Osteocyte (in vitro differentiated cells): ENCODE measurements at regions not wholly inside any gene's neighbourhood (a gene's known extent, or its start where the extent isn't known, plus 50 kb on each side); places are given as distances from the start of the nearest gene placed in this dataset.

ENCODE experiments used
- DNase-seq: peaks from one replicate; pipeline ENCODE4 v3.0.0; 2021; ENCODE audit warnings: mixed read lengths; ENCODE audit not compliant: unreplicated experiment; ENCODE audit errors: extremely low spot score
- H3K27ac Mint-ChIP-seq: one replicate; pipeline ENCODE4 v1.8.0; 2021; ENCODE audit warnings: mild to moderate bottlenecking, mixed read lengths; ENCODE audit not compliant: unreplicated experiment
- H3K27me3 Mint-ChIP-seq: one replicate; pipeline ENCODE4 v1.8.0; 2021; ENCODE audit warnings: mixed read lengths; ENCODE audit not compliant: unreplicated experiment
- H3K36me3 Mint-ChIP-seq: one replicate; pipeline ENCODE4 v1.8.0; 2021; ENCODE audit warnings: mixed read lengths; ENCODE audit not compliant: unreplicated experiment
- H3K4me1 Mint-ChIP-seq: one replicate; pipeline ENCODE4 v1.8.0; 2021; ENCODE audit warnings: mixed read lengths; ENCODE audit not compliant: unreplicated experiment
- H3K4me3 Mint-ChIP-seq: one replicate; pipeline ENCODE4 v1.8.0; 2021; ENCODE audit warnings: mild to moderate bottlenecking, moderate library complexity, mixed read lengths; ENCODE audit not compliant: unreplicated experiment
- H3K9me3 Mint-ChIP-seq: one replicate; pipeline ENCODE4 v1.8.0; 2021; ENCODE audit warnings: mixed read lengths; ENCODE audit not compliant: unreplicated experiment
- TF ChIP-seq, protein P1 (sequence below): fragments of 200-600 bp; sonication (generic); IDR thresholded peaks from 2 replicates; pipeline ENCODE4 v1.5.0; 2021; ENCODE audit warnings: antibody characterized with exemption, mild to moderate bottlenecking, moderate library complexity

DNA sequence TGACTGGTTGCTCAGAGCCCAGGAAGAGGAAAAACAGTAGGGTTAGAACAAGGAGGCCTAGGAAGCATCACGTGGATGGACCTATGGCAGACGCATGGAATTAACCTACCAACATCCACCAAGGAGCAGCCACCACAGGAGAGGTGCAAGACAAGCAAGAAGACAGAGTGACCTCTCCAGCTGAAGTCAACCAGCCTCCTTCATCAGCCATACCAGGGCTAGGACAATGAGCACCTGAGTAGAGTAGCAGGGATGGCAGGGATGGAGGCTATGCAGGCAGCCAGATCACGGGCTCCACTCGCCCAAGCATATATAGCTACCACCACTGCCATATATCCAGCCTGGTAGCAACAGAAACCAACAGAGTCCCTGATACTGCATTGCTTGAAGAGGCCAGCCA, 202.1 kb upstream of the B3GAT1 start:
- H3K27ac Mint-ChIP-seq = no peak overlapping the region
- H3K27me3 Mint-ChIP-seq = peaks cover 4% of the 10 kb centered on the region
- H3K9me3 Mint-ChIP-seq = peaks cover 4% of the 10 kb centered on the region
- H3K4me3 Mint-ChIP-seq = no peak overlapping the region
- no peaks in the 10 kb centered on the region for H3K4me1 Mint-ChIP-seq
- H3K36me3 Mint-ChIP-seq = no peaks in the 10 kb centered on the region
- TF ChIP-seq, protein P1, sequence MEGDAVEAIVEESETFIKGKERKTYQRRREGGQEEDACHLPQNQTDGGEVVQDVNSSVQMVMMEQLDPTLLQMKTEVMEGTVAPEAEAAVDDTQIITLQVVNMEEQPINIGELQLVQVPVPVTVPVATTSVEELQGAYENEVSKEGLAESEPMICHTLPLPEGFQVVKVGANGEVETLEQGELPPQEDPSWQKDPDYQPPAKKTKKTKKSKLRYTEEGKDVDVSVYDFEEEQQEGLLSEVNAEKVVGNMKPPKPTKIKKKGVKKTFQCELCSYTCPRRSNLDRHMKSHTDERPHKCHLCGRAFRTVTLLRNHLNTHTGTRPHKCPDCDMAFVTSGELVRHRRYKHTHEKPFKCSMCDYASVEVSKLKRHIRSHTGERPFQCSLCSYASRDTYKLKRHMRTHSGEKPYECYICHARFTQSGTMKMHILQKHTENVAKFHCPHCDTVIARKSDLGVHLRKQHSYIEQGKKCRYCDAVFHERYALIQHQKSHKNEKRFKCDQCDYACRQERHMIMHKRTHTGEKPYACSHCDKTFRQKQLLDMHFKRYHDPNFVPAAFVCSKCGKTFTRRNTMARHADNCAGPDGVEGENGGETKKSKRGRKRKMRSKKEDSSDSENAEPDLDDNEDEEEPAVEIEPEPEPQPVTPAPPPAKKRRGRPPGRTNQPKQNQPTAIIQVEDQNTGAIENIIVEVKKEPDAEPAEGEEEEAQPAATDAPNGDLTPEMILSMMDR = no peak
- peak; percentile 62 for DNase-seq

DNA sequence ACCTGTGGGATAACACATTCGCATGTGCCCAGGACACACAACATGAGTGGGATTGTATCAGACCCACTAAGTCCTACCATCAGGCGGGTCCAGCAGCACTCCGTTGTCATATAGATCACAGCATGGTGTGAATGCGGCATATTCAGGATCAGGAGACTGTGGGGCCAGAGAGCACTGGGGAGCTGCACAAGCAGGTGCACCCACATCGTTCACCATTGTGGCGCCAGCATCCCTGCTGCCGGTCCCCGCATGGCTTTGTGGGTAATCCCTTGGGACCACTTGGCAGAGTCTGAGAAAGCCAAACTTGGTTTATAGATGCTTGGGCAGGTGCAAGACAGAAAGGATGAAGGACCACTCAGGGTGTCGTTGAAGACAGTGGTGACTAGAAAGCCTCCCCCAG, 201.6 kb upstream of the B3GAT1 start:
- Mint-ChIP-seq H3K4me3 (no peak overlapping the region), H3K27ac (no peak overlapping the region), H3K4me1 (no peaks in the 10 kb centered on the region), H3K9me3 (peaks cover 4% of the 10 kb centered on the region), H3K36me3 (no peaks in the 10 kb centered on the region), H3K27me3 (peaks cover 5% of the 10 kb centered on the region)
- DNase-seq = peak; percentile 77
- TF ChIP-seq, protein P1 = no peak

DNA sequence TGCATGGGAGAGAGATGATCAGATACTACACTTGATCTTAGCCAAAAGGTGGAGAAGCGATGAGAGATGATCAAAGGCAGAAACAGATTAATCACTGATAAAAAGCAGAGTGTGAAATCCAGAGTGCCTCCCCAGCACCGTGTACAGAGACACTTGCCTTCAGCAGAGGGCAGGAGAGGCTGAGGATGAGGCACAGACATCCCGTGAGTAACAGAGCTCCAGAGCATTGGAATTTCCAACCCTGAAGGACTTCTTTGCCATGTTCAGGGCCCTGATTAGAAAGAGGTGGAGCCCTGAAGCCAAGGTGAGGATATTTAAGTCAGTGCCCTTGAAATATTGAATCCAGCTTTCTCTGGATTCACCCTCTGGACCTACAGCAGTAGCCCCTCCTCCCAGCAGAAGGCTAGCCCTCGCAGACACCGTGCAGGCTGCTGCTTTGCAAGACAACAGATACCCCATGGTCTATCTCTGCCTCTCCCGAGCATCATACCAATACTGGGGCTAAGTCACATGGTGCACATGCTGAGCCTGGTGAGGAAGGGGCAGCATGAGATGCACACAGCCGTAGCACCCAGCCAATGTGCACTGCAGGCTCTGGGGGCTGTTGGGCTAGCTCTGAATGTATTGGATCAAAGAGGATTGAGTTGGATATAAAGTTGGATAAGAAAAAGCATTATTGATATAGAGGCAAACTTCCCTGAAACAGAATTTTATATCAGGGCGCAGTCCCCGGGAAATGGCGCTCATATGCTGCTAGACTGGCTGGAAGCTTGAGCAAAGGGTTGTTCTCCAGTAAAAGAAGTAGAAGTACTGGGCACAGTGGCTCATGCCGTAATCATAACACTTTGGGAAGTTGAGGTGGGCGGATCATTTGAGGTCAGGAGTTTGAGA, 200.3 kb upstream of the B3GAT1 start:
- H3K4me1 Mint-ChIP-seq = no peaks in the 10 kb centered on the region
- no peaks in the 10 kb centered on the region for H3K36me3 Mint-ChIP-seq
- DNase-seq = peak; percentile 57
- no peak overlapping the region for H3K4me3 Mint-ChIP-seq
- no peak overlapping the region for H3K27ac Mint-ChIP-seq
- peaks cover 5% of the 10 kb centered on the region for H3K27me3 Mint-ChIP-seq
- TF ChIP-seq, protein P1 = no peak
- H3K9me3 Mint-ChIP-seq = peaks cover 4% of the 10 kb centered on the region

DNA sequence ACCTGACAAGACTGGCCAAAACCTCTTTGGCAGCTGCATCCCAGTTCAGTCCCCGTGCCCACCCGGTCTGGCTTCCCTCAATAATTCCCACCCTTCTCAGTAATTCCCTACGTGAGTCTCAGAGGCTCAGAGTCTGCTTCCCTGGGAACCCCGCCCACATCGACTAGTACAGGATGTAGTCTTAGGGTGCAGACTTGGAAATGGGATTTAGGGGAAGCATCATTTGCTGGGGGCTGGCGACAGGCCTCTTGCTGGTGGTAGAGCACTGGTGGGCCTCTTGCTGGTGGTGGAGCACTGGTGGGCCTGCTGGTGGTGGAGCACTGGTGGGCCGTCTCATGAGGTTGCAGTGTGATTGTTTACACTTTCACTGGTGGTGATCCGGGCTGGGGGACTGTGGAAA, 199.5 kb upstream of the B3GAT1 start:
- peaks cover 5% of the 10 kb centered on the region for H3K27me3 Mint-ChIP-seq
- H3K27ac Mint-ChIP-seq = no peak overlapping the region
- H3K4me3 Mint-ChIP-seq = no peak overlapping the region
- H3K9me3 Mint-ChIP-seq = peaks cover 4% of the 10 kb centered on the region
- no peaks in the 10 kb centered on the region for H3K4me1 Mint-ChIP-seq
- H3K36me3 Mint-ChIP-seq = no peaks in the 10 kb centered on the region
- peak; percentile 73 for DNase-seq
- TF ChIP-seq, protein P1 = no peak

DNA sequence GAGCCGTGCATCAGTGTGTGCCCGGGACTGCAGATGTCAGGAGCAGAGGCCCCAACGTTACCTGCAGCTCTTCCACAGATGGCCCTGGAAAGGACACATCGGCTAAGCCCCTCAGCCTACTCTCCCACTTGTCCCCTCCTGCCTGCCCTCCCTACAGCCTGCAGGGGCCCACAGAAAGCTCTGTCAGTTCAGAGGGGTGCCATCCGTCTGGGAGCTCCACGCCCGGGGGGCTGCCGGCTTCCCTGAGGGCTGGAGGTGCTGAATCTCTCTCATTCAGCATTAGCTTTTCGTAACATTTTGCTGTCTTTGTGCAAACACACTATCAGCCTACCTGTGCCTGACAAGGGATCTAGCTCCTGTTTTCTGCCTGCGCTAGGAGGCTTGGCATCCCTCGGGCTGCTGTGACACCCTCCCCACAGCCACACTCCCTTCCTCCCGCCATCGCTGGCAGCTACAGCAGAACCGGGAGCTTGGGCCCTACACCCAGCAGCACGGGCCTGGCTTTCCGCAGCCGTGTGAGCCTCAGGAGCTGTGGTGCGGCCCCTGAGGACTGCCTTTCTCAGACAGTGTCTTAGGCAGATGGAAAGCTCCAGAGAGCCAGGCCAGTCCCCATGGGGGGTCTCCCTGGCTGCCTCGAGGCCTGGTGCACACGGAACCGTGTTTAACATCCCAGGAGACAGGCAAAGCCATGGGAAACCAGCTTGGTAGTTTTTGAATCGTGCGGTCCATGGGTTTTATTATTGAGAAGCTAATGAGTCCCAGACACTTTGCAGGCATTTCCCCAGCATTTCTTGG, 198.3 kb upstream of the B3GAT1 start:
- TF ChIP-seq, protein P1 = no peak
- Mint-ChIP-seq H3K4me1 (no peaks in the 10 kb centered on the region), H3K9me3 (peaks cover 4% of the 10 kb centered on the region), H3K27ac (no peak overlapping the region), H3K27me3 (peaks cover 5% of the 10 kb centered on the region), H3K36me3 (no peaks in the 10 kb centered on the region), H3K4me3 (no peak overlapping the region)
- DNase-seq = peak; percentile 81
